Panc1 (cell line): ENCODE measurements at regions not wholly inside any gene's neighbourhood (a gene's known extent, or its start where the extent isn't known, plus 50 kb on each side); places are given as distances from the start of the nearest gene placed in this dataset.

Source experiments
- POLR2AphosphoS5 ChIP-seq: IDR thresholded peaks from 2 replicates; pipeline ENCODE4 v1.6.1; 2012; ENCODE audit warnings: mild to moderate bottlenecking, low read depth, low read length, moderate library complexity
- SIN3A ChIP-seq: IDR thresholded peaks from 2 replicates; pipeline ENCODE4 v1.6.1; 2012; ENCODE audit warnings: low read depth, mild to moderate bottlenecking, low read length, moderate library complexity, borderline replicate concordance; ENCODE audit not compliant: insufficient read depth
- TCF7L2 ChIP-seq: IDR thresholded peaks from 2 replicates; pipeline ENCODE4 v1.6.1; 2011; ENCODE audit warnings: mild to moderate bottlenecking, low read depth, low read length, inconsistent platforms
- TF ChIP-seq, protein P1 (sequence below): fragments of 450-650 bp; IDR thresholded peaks from 2 replicates; pipeline ENCODE4 v1.5.1; 2017; ENCODE audit warnings: mild to moderate bottlenecking

GRCh38 chr7:26598867-26599266 is 265.5 kb downstream of the SKAP2 start:
- TF ChIP-seq TCF7L2 (no peak), POLR2AphosphoS5 (no peak), SIN3A (no peak)
- TF ChIP-seq, protein P1, sequence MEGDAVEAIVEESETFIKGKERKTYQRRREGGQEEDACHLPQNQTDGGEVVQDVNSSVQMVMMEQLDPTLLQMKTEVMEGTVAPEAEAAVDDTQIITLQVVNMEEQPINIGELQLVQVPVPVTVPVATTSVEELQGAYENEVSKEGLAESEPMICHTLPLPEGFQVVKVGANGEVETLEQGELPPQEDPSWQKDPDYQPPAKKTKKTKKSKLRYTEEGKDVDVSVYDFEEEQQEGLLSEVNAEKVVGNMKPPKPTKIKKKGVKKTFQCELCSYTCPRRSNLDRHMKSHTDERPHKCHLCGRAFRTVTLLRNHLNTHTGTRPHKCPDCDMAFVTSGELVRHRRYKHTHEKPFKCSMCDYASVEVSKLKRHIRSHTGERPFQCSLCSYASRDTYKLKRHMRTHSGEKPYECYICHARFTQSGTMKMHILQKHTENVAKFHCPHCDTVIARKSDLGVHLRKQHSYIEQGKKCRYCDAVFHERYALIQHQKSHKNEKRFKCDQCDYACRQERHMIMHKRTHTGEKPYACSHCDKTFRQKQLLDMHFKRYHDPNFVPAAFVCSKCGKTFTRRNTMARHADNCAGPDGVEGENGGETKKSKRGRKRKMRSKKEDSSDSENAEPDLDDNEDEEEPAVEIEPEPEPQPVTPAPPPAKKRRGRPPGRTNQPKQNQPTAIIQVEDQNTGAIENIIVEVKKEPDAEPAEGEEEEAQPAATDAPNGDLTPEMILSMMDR: no peak
